ENCODE measurements at regions not wholly inside any gene's neighbourhood (a gene's known extent, or its start where the extent isn't known, plus 50 kb on each side); places are given as distances from the start of the nearest gene placed in this dataset.
A peak's percentile ranks its signal among the peaks of the same experiment; 100 is the strongest.

GRCh38 chr13:36750046-36750445 is 69.0 kb upstream of the RFXAP start:
- no peak for DNase-seq

- no peak for DNase-seq
Measured at GRCh38 chr13:36750461-36750860, 68.6 kb upstream of the RFXAP start.

- no peak for DNase-seq
Measured at GRCh38 chr13:36750946-36751345, 68.1 kb upstream of the RFXAP start.

GRCh38 chr13:36752673-36753072 is 66.3 kb upstream of the RFXAP start:
- DNase-seq: no peak

- peak; percentile 1 for DNase-seq
Measured at GRCh38 chr13:36753176-36753575, 65.8 kb upstream of the RFXAP start.

GRCh38 chr13:36758345-36758744 is 60.7 kb upstream of the RFXAP start:
- DNase-seq: peak; percentile 12

- no peak for DNase-seq
Measured at GRCh38 chr13:36763126-36763722, 55.8 kb upstream of the RFXAP start.

GRCh38 chr13:36764536-36764935 is 54.5 kb upstream of the RFXAP start:
- DNase-seq: no peak

GRCh38 chr13:36764957-36765356 is 54.1 kb upstream of the RFXAP start:
- no peak for DNase-seq

GRCh38 chr13:36766295-36766694 is 52.7 kb upstream of the RFXAP start:
- no peak for DNase-seq

GRCh38 chr13:36767276-36767675 is 51.7 kb upstream of the RFXAP start:
- no peak for DNase-seq

- no peak for DNase-seq
Measured at GRCh38 chr13:36769126-36769525, 49.9 kb upstream of the RFXAP start.

All from NCI-H2171 treated with DMSO at 0.1 percent for 48 hours (cell line).